ENCODE measurements at regions not wholly inside any gene's neighbourhood (a gene's known extent, or its start where the extent isn't known, plus 50 kb on each side); places are given as distances from the start of the nearest gene placed in this dataset.

- TF ChIP-seq CTCF (IDR thresholded peaks at IDR 0.05), result no peak
- TF ChIP-seq POLR2A (IDR thresholded peaks at IDR 0.05), result no peak
Measured at GRCh38 chr2:138213084-138213483, 248.8 kb downstream of the HNMT start.

Measured in adrenal gland (tissue), 5 donors.